ENCODE measurements at regions not wholly inside any gene's neighbourhood (a gene's known extent, or its start where the extent isn't known, plus 50 kb on each side); places are given as distances from the start of the nearest gene placed in this dataset.

DNA sequence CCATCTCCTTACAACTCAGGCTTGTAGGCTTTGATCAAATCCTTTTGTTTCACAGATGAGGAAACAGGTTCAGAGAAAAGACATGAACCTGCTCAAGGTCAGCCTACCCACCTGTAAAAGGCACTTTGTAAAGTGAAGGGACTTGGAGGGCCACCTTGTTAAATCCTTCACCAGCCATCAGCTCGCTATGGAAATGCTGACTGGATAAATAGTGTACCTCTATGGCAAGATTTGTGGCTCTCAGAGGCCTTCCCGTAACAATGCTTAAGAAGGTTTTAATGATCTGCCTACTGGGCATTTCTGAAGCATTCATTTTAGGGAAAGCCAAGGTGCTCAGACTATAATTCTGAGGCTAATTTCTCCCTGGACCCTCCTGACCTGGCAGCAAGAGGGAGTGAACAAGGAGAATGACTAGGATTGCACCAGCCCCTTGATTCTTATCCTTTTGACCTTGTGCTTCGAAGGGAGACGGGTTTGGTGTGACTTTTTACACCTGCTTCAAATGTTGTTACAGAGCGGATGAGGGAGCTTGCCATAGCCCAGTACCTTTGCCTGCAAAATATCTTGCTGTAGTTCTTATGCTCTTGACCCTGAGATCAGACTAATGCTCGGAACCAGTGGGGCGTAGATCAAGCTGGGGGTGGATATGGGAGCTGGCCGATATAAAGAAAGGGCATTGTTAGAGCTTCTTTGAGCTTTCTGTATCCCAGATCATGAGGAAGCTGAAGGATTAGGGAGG, 90.9 kb upstream of the CXCR4 start:
- no peak for ATAC-seq
- no peaks in the 10 kb centered on the region for H3K27me3 Mint-ChIP-seq
- peaks cover 6% of the 10 kb centered on the region for H3K36me3 Mint-ChIP-seq
- no peak overlapping the region for H3K4me3 Mint-ChIP-seq
- peaks cover 11% of the 10 kb centered on the region for H3K9me3 Mint-ChIP-seq
- peak overlapping the region; percentile 97 for H3K27ac Mint-ChIP-seq
- peaks cover 83% of the 10 kb centered on the region for H3K4me1 Mint-ChIP-seq

DNA sequence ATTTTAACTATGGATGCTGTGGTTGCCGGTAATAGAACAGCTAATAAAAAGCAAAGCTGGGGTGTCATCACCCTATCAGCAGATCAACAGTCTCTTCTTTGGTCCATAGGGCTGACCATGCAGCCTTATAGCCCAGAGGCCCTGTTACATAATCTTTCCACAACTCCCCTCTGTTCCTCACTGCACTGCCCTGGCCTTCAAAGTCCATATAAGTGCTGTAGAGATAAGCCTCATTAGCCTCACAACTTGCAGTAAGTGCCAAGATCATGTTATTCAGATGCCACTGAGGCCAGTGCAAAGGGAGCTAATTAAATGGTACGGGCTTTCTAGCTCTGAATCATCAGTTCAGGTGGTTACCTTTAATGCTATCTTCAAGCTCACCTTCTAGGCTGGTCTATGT, 89.7 kb upstream of the CXCR4 start:
- Mint-ChIP-seq H3K27me3 (no peaks in the 10 kb centered on the region), H3K36me3 (peaks cover 6% of the 10 kb centered on the region), H3K4me1 (peaks cover 71% of the 10 kb centered on the region), H3K27ac (peak overlapping the region; percentile 97), H3K9me3 (peaks cover 6% of the 10 kb centered on the region), H3K4me3 (no peak overlapping the region)
- peak; percentile 1 for ATAC-seq

DNA sequence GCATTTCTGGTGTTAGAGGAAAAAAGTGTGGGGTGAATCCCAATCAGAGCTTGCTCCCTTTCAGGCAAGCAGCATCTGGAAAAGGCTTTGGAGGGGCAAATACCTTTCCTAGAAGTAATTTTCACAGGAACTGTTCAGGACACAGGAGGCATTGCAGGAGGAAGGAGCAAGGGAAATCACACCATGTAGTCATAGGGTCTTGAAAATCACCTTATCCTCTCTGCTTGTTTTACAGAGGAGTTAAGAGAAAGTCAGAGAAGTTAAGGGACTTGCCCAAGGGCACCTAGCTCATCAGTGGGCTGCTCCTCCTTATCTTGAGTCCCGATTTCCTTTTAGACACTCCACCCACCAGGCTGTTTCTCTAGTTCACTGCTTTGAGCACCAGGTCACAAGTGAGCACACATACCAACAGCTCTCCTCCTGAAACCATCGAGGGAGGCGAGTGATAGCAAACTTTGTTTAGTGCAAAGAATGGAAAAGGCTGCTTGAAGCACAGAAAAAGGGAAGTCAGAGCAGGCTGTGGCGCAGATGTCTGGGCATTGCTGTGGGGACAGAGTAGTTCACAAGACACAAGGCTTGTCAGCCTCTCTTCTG, 89.2 kb upstream of the CXCR4 start:
- H3K27me3 Mint-ChIP-seq, result no peaks in the 10 kb centered on the region
- H3K36me3 Mint-ChIP-seq, result peaks cover 6% of the 10 kb centered on the region
- peak; percentile 89 for ATAC-seq
- H3K27ac Mint-ChIP-seq, result peak overlapping the region; percentile 97
- H3K4me3 Mint-ChIP-seq, result peak overlapping the region; percentile 61
- peaks cover 65% of the 10 kb centered on the region for H3K4me1 Mint-ChIP-seq
- H3K9me3 Mint-ChIP-seq, result peaks cover 6% of the 10 kb centered on the region

DNA sequence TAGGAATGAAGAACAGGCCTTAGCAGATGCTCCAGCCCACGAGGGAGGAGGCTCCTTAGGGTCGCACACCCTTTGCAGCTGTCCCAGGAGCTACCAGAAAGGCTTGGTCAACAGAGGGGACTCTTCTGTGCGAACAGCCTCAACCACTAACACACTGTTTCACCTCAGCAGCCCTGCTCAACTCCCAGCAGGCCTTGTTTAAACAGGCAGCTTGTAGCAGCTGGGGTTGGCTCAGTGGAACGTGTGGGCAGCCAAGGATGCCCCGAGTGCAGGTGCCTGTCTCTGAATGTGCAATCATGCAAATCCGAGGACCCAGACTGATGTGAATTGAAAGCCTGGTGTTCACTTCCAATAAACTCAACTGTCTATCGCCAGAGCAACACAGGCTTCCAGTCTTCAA, 88.7 kb upstream of the CXCR4 start:
- peaks cover 6% of the 10 kb centered on the region for H3K36me3 Mint-ChIP-seq
- peak overlapping the region; percentile 97 for H3K27ac Mint-ChIP-seq
- H3K27me3 Mint-ChIP-seq, result no peaks in the 10 kb centered on the region
- ATAC-seq, result peak; percentile 96
- peaks cover 60% of the 10 kb centered on the region for H3K4me1 Mint-ChIP-seq
- peaks cover 6% of the 10 kb centered on the region for H3K9me3 Mint-ChIP-seq
- peak overlapping the region; percentile 61 for H3K4me3 Mint-ChIP-seq

DNA sequence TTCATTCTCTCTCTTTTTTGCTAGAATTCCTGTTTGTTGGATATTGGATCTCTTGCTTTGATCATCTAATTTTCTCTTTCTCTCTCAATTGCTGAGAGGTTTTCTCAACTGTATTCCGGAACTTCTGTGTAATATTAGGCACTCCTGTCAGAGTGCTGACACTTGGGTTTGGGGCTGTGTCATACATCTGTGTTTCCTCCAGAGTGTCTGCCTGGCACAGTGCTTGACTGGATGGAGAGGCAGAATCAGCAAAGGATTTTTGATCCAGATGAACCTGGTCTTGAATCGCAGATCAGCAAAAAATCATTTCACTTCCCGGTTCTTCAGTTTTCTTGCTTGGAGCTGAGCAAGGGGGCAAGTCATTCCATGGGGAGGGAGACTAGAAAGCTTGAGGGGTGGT, 87.7 kb upstream of the CXCR4 start:
- no peaks in the 10 kb centered on the region for H3K27me3 Mint-ChIP-seq
- H3K36me3 Mint-ChIP-seq, result peaks cover 6% of the 10 kb centered on the region
- peaks cover 5% of the 10 kb centered on the region for H3K9me3 Mint-ChIP-seq
- H3K4me1 Mint-ChIP-seq, result peaks cover 51% of the 10 kb centered on the region
- no peak for ATAC-seq
- H3K27ac Mint-ChIP-seq, result peak overlapping the region; percentile 97
- H3K4me3 Mint-ChIP-seq, result no peak overlapping the region

DNA sequence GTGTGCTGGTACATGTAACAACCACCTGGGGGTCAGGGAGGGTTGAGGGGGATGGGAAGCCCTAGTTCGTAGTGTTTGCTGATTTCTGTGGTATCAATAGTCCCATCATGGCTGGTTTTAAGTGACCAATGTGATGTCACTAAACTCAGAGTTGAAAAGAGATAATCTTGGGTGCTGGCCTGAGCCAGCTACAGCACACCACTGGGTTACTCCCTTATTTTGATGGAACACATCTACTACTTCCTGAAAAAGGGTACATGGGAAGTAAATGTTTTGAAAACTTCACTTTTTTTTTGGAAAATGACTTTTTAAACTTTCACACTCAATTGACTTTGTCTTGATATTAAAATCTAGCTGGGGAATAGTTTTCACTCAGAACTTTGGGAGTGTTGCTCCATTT, 87.0 kb upstream of the CXCR4 start:
- no peak overlapping the region for H3K4me3 Mint-ChIP-seq
- no peaks in the 10 kb centered on the region for H3K27me3 Mint-ChIP-seq
- peak overlapping the region; percentile 97 for H3K27ac Mint-ChIP-seq
- H3K36me3 Mint-ChIP-seq, result peaks cover 6% of the 10 kb centered on the region
- ATAC-seq, result no peak
- peaks cover 2% of the 10 kb centered on the region for H3K9me3 Mint-ChIP-seq
- H3K4me1 Mint-ChIP-seq, result peaks cover 45% of the 10 kb centered on the region

DNA sequence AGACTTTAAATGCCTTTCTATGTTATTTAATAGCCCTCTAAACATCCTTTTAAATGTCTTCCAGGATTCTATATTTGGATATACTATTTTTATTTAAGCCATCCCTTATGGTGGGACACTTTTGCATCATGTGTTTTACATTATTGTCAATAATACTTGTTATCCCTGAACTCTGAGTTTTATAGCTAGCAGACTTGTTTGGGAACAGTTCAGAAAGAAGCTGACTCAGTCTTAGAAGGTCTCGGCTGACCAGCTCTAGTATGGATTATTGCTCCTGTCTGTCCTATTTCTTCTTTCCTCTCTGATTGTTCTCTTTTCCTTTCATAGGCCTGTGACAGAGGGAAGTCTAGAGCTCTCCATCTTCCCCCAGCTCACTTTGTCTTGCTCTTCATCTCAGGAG, 77.3 kb upstream of the CXCR4 start:
- peaks cover 4% of the 10 kb centered on the region for H3K9me3 Mint-ChIP-seq
- no peak overlapping the region for H3K4me3 Mint-ChIP-seq
- ATAC-seq, result no peak
- H3K27me3 Mint-ChIP-seq, result no peaks in the 10 kb centered on the region
- peaks cover 6% of the 10 kb centered on the region for H3K36me3 Mint-ChIP-seq
- H3K4me1 Mint-ChIP-seq, result peaks cover 24% of the 10 kb centered on the region
- no peak overlapping the region for H3K27ac Mint-ChIP-seq

DNA sequence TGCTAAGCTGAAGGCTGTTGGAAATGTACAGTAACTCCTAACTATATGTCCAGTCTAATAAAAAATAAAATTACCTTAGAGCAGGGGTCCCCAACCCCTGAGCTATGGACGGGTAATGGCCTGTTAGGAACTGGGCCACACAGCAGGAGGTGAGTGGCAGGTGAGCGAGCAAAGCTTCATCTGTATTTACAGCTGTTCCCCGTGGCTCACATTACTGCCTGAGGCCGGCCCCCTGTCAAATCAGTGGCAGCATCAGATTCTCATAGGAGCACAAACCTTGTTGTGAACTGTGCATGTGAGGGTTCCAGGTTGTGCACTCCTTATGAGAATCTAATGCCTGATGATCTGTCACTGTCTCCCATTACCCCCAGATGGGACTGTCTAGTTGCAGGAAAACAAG, 73.1 kb upstream of the CXCR4 start:
- Mint-ChIP-seq H3K9me3 (no peaks in the 10 kb centered on the region), H3K4me3 (no peak overlapping the region), H3K27ac (peak overlapping the region; percentile 55), H3K27me3 (no peaks in the 10 kb centered on the region), H3K4me1 (peaks cover 37% of the 10 kb centered on the region), H3K36me3 (no peaks in the 10 kb centered on the region)
- ATAC-seq, result no peak

DNA sequence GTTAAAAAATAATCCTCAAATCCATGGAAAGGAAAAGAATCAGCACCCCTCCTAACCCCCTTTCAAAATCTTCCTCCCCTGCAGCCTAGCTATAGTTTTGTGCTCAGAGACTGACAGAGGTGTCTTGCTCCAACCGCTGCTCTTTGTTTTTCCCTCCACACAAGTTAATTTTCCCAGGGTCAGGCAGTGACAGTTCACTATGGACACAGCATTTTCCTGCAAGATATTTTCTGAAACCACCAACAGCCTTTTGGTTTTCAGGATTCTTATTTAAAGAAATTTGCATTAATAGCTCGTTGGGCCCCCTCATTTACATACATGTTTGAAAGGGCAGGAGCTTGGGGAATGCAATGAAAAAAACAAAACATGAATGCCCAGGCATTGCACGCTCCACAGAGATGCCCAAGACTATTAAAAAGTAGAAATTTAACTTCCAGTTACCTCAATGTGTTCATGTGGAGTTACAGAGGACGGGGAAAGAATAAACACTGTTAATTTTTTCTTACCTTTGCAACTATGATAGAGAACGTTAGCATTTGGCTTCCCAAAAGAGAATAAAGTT, 71.4 kb upstream of the CXCR4 start:
- Mint-ChIP-seq H3K27ac (no peak overlapping the region), H3K4me3 (no peak overlapping the region)

DNA sequence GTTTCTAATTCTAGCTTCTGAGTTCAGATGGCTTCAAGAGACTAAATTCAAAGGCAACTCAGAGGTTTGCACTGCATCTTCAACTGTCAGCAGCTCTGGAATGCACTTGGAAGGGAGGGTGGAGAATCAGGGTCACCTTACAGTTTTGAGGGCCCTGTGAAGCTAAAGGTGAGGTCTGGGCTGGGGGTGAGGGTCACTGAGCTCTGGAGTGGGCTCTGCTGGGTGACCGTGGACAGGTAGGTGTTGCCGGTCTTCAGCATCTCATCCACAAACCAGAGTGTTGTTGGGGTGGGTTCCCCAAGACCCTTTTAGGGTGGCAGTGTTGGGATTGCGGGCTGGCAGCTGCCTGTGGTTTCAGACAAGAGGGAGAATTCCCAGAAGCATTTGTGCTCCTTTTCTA, 70.1 kb upstream of the CXCR4 start:
- Mint-ChIP-seq H3K4me1 (peaks cover 31% of the 10 kb centered on the region), H3K36me3 (no peaks in the 10 kb centered on the region), H3K9me3 (peaks cover 2% of the 10 kb centered on the region), H3K27me3 (no peaks in the 10 kb centered on the region), H3K27ac (peak overlapping the region; percentile 2), H3K4me3 (no peak overlapping the region)
- no peak for ATAC-seq

More for the DNA sequence above, 71.4 kb upstream of the CXCR4 start:
- Mint-ChIP-seq H3K9me3 (no peaks in the 10 kb centered on the region), H3K36me3 (no peaks in the 10 kb centered on the region), H3K4me1 (peaks cover 31% of the 10 kb centered on the region), H3K27me3 (no peaks in the 10 kb centered on the region)
- ATAC-seq, result no peak

DNA sequence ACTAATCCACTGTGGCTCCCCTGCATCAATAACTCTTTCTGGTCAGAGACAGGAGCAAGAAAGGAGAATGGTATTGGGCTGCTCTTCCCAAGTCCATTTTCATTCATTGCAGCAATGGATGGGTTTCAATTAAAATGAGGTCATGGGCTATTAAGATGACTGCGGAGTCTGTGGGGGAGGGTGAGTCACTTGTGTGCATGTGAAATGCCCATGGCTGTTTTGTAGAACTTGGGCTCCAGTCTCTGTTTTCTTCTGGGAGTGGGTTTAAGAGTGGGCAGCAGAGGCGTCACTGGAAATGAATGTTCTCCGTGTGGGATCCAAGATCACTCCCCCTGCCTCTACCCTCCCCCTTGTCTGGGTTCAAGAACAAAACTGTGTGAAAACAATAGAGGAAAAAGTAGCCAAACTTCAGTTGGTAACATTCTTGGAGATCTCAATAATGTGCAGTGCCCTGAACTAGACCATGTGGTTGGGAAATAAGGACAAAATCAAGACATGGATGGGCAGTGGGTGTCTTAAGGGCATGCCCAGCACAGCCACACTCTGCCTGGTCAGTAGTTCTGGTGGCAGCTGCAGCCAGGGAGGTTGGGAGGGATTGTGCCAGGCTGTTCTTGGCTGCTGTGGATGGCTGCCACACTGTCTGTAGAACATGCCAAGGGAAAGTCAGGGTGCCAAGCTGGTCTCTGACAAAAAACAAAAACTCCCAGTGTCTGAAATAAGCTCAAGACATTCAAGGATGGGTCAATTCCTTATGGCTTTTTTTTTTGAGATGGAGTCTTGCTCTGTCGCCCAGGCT, 68.2 kb upstream of the CXCR4 start:
- ATAC-seq, result no peak
- H3K27ac Mint-ChIP-seq, result peak overlapping the region; percentile 59
- peaks cover 2% of the 10 kb centered on the region for H3K9me3 Mint-ChIP-seq
- no peaks in the 10 kb centered on the region for H3K36me3 Mint-ChIP-seq
- H3K27me3 Mint-ChIP-seq, result no peaks in the 10 kb centered on the region
- H3K4me3 Mint-ChIP-seq, result no peak overlapping the region
- H3K4me1 Mint-ChIP-seq, result peaks cover 26% of the 10 kb centered on the region

DNA sequence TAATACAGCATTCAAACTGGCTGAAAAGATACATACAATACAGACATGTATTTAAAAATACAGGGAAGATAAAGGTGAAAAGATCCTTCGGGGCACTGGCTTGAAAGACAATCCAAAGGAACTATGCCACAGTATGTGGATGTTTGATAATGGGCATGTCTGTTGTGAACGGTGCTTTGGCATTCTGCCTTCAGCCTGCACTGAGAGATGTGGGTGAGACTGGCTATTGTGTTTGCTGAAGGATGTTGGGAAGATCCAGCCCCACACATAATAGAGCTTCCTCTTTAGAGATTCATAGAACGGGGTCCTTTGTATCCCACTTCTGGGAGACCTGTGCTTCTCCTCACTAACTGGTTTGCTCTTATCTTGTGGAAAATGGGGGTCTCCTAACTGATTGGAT, 65.1 kb upstream of the CXCR4 start:
- H3K4me3 Mint-ChIP-seq, result no peak overlapping the region
- H3K9me3 Mint-ChIP-seq, result peaks cover 5% of the 10 kb centered on the region
- H3K27me3 Mint-ChIP-seq, result no peaks in the 10 kb centered on the region
- H3K36me3 Mint-ChIP-seq, result no peaks in the 10 kb centered on the region
- peak overlapping the region; percentile 59 for H3K27ac Mint-ChIP-seq
- no peak for ATAC-seq
- H3K4me1 Mint-ChIP-seq, result peaks cover 19% of the 10 kb centered on the region

DNA sequence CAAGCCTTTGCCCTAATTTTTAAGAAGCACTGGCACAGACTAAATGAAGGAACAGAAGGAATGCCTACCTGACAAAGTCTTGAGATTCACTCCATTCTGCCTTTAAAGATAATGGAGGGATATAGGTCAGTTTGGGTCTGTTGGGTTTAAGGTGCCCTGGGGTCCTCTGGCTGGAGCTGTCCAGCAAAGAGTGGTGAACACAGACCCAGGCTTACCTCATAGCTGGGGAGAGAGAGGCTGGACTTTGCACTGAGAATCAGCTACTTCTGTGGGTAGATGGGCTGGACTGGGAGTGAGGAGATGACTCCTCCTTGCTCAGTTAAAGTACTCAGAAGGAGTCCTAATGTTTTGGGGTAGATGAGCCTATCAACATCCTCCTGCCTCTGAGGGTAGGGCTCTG, 64.4 kb upstream of the CXCR4 start:
- Mint-ChIP-seq H3K9me3 (peaks cover 5% of the 10 kb centered on the region), H3K27me3 (no peaks in the 10 kb centered on the region), H3K27ac (peak overlapping the region; percentile 59), H3K4me1 (peaks cover 19% of the 10 kb centered on the region), H3K36me3 (no peaks in the 10 kb centered on the region), H3K4me3 (no peak overlapping the region)
- no peak for ATAC-seq

DNA sequence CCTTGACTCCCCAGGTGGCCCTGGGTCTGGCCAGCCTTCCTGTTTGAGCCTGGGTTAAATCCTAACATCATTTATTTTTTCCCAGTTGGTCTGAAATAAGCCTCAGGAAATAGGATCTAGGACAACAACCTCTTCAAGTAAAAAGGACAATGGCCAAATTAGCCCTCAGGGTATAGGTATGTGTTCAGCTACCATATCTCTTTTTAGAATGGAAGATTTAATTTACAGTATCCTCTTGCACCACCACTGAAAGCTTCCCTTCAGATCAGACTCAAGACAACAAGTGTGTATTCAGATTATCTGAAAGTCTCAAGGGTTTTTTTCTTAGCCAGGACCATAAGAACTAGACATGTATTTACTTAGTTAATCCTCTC, 61.6 kb upstream of the CXCR4 start:
- no peak overlapping the region for H3K4me3 Mint-ChIP-seq
- H3K27ac Mint-ChIP-seq, result peak overlapping the region; percentile 44
- peaks cover 25% of the 10 kb centered on the region for H3K4me1 Mint-ChIP-seq
- ATAC-seq, result no peak
- H3K27me3 Mint-ChIP-seq, result no peaks in the 10 kb centered on the region
- H3K9me3 Mint-ChIP-seq, result peaks cover 5% of the 10 kb centered on the region
- no peaks in the 10 kb centered on the region for H3K36me3 Mint-ChIP-seq

DNA sequence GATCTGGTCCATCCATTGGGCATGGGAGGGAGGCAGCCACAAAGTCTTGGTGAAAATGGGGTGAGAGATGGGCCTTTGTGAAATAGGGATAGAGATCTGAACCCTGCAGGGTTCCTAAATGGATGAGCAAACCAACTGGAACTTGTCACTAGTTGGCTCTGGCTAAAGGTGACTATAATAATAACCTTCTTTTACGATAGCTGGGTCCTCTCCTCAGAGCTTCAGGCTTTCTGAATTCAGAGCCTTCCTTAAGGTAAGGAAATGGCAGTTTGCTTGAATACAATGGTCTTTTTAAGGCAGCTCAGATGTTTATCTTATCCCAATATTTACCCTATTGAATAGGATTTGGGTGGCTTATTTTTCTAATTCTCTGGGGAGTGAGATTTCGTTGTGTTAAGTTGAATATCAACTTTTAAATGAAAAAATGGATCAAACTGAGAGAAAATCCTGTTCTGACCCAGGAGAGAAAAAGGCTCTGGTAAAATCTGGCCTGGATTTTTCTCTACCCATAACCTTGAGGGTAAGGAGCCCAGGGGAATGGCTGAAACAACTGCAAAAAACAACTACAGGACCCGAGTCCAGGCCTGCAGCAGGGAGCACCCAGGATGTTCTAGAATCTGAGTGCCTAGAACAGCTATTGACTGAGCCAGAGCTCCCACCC, 61.1 kb upstream of the CXCR4 start:
- no peak for ATAC-seq
- H3K27ac Mint-ChIP-seq, result peak overlapping the region; percentile 44
- no peak overlapping the region for H3K4me3 Mint-ChIP-seq
- H3K27me3 Mint-ChIP-seq, result no peaks in the 10 kb centered on the region
- peaks cover 25% of the 10 kb centered on the region for H3K4me1 Mint-ChIP-seq
- no peaks in the 10 kb centered on the region for H3K36me3 Mint-ChIP-seq
- H3K9me3 Mint-ChIP-seq, result peaks cover 5% of the 10 kb centered on the region

Data from stimulated activated memory B cell treated with anti-CD40 and anti-IgM and Interleukin-4, amounts not matched to agents 10 μg/mL and 1 μg/mL and 100 μg/mL, for 72 hours (primary cell).